BJ (cell line): ENCODE measurements at regions not wholly inside any gene's neighbourhood (a gene's known extent, or its start where the extent isn't known, plus 50 kb on each side); places are given as distances from the start of the nearest gene placed in this dataset.

ENCODE experiments used
- CTCF ChIA-PET: fragments of 350-600 bp; formaldehyde crosslinking; extraction: SDS; loops from one replicate; lab custom pipeline; 2021; ENCODE audit warnings: antibody characterized with exemption, inconsistent platforms; lab: Yijun Ruan, JAX
- POLR2A ChIA-PET: fragments of 300-600 bp; sonication (Branson Sonifier 250); formaldehyde crosslinking; extraction: SDS; loops from one replicate; lab custom pipeline; 2021; ENCODE audit warnings: antibody characterized with exemption; lab: Charles Lee
- DNase-seq: peaks from one replicate; pipeline ENCODE4 v3.0.0-alpha.2; 2011; ENCODE audit warnings: low read depth
- H3K27me3 ChIP-seq: 2 replicates; pipeline ENCODE4 v1.6.0; 2011; ENCODE audit warnings: low read length; ENCODE audit not compliant: control insufficient read depth, insufficient read depth
- H3K36me3 ChIP-seq: 2 replicates; pipeline ENCODE4 v1.5.1; 2011; ENCODE audit warnings: low read length; ENCODE audit not compliant: control insufficient read depth, insufficient read depth
- H3K4me3 ChIP-seq: 2 replicates; pipeline ENCODE4 v1.5.1; 2011; ENCODE audit warnings: low read depth, mild to moderate bottlenecking, control low read depth, low read length
- CTCF ChIP-seq: IDR thresholded peaks from 2 replicates; pipeline ENCODE4 v1.5.1; 2011; ENCODE audit warnings: low read depth, mild to moderate bottlenecking, control low read depth, inconsistent platforms, low read length, moderate library complexity; ENCODE audit not compliant: insufficient read depth

GRCh38 chr4:28636971-28637370 lies 1776.3 kb downstream of the STIM2 start:
- TF ChIP-seq CTCF = no peak
- CTCF ChIA-PET = no interaction called here
- DNase-seq = peak; percentile 7
- Histone ChIP-seq H3K27me3 (no peaks in the 10 kb centered on the region), H3K36me3 (no peaks in the 10 kb centered on the region), H3K4me3 (no peak overlapping the region)
- POLR2A ChIA-PET = no interaction called here

DNA sequence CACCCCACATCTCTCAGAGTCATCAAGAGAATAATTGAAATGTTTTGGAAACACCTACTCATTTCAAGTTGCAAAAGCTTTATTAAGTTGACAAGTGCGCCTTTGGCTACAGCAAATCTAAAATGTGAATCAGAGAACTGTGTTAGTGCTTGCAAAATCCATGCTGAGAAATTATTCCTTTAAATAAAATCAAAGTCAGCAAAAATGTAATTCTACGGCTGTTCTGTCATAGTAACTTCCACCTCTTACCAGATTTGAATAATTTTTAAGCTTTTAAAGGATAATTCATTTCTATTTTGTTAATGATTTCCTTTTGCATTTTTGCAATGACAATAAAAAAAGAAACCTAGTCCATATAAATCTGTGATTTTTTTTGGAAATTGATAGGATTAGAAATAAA lies 1779.1 kb downstream of the STIM2 start:
- H3K36me3 ChIP-seq = no peaks in the 10 kb centered on the region
- CTCF ChIA-PET = no interaction called here
- no peak overlapping the region for H3K4me3 ChIP-seq
- no peaks in the 10 kb centered on the region for H3K27me3 ChIP-seq
- DNase-seq = no peak
- POLR2A ChIA-PET = interaction anchor here (0.6 kb wide), 1 partner anchor 1808 kb away, joined by 12 read pairs; no protein-coding TSS in a partner anchor
- TF ChIP-seq CTCF = no peak

GRCh38 chr4:28654618-28655017 lies 1794.0 kb downstream of the STIM2 start:
- no peak for TF ChIP-seq CTCF
- no peak for DNase-seq
- H3K4me3 ChIP-seq = no peak overlapping the region
- no peaks in the 10 kb centered on the region for H3K36me3 ChIP-seq
- CTCF ChIA-PET = no interaction called here
- H3K27me3 ChIP-seq = no peaks in the 10 kb centered on the region
- POLR2A ChIA-PET = no interaction called here

DNA sequence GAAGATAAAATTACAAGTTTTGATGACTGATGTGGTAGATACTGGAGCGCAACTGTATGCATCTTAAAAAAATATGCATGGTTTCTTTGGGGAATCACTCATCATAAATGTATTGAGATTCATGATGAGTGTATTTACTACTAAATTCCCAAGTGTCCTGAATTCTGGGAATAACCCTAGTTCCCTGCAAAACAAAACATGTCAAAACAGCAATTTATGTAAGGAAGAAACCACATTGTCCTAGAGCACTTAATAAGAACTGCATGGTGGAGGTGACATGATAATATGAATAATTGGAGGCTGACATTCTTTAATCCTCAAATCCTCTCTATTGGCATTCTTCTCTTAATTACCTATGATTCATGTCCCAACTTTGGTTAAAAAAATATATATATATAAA lies 1804.7 kb downstream of the STIM2 start:
- no peak for DNase-seq

GRCh38 chr4:28675582-28675981 lies 1814.9 kb downstream of the STIM2 start:
- no peak for TF ChIP-seq CTCF
- CTCF ChIA-PET = no interaction called here
- no peaks in the 10 kb centered on the region for H3K27me3 ChIP-seq
- no peak overlapping the region for H3K4me3 ChIP-seq
- H3K36me3 ChIP-seq = no peaks in the 10 kb centered on the region
- POLR2A ChIA-PET = no interaction called here
- DNase-seq = no peak

More for the DNA sequence above, 1804.7 kb downstream of the STIM2 start:
- CTCF ChIA-PET = interaction anchor here (1.8 kb wide), 1 partner anchor 22 kb away, joined by 3 read pairs; no protein-coding TSS in a partner anchor
- no peak for TF ChIP-seq CTCF
- Histone ChIP-seq H3K36me3 (no peaks in the 10 kb centered on the region), H3K4me3 (no peak overlapping the region), H3K27me3 (no peaks in the 10 kb centered on the region)
- POLR2A ChIA-PET = no interaction called here
